C4-2B (cell line): ENCODE measurements at regions not wholly inside any gene's neighbourhood (a gene's known extent, or its start where the extent isn't known, plus 50 kb on each side); places are given as distances from the start of the nearest gene placed in this dataset.

Experiments
- CTCF ChIP-seq: fragments of 450-650 bp; conservative IDR thresholded peaks from 2 replicates; pipeline ENCODE4 v1.5.1; 2017; ENCODE audit warnings: mild to moderate bottlenecking
- ZFX ChIP-seq: fragments of 450-650 bp; IDR thresholded peaks from 2 replicates; pipeline ENCODE4 v1.6.1; 2017

GRCh38 chr12:24565300-24565699, 383.6 kb downstream of the BCAT1 start:
- TF ChIP-seq CTCF, result no peak
- TF ChIP-seq ZFX, result no peak
